Erythroblast (primary cell): ENCODE measurements at regions not wholly inside any gene's neighbourhood (a gene's known extent, or its start where the extent isn't known, plus 50 kb on each side); places are given as distances from the start of the nearest gene placed in this dataset.

Source experiments
- DNase-seq, 2 experiments: peaks; one replicate each; lab custom pipeline; 2025; lab: John Stamatoyannopoulos, UW
- GATA1 ChIP-seq: IDR thresholded peaks from 2 replicates; pipeline ENCODE4 v1.6.1; 2011; ENCODE audit warnings: low read depth, mild to moderate bottlenecking, control low read depth, low read length, moderate library complexity
- POLR2A ChIP-seq: IDR thresholded peaks from 2 replicates; pipeline ENCODE4 v1.6.1; 2011; ENCODE audit warnings: mild to moderate bottlenecking, low read length

GRCh38 chr2:239674981-239675825, 274.4 kb upstream of the HDAC4 start:
- no peak for DNase-seq
- TF ChIP-seq GATA1 (no peak), POLR2A (no peak)

- TF ChIP-seq POLR2A (no peak), GATA1 (no peak)
- no peak for DNase-seq
Observed at GRCh38 chr2:239674101-239674980, 273.5 kb upstream of the HDAC4 start.

GRCh38 chr2:239673641-239674040, 272.8 kb upstream of the HDAC4 start:
- TF ChIP-seq POLR2A (no peak), GATA1 (no peak)
- DNase-seq: no peak

GRCh38 chr2:239671916-239672849, 271.4 kb upstream of the HDAC4 start:
- TF ChIP-seq GATA1: no peak
- TF ChIP-seq POLR2A: no peak
- DNase-seq: no peak

- no peak for DNase-seq
- no peak for TF ChIP-seq POLR2A
- TF ChIP-seq GATA1: no peak
Observed at GRCh38 chr2:239671471-239671870, 270.7 kb upstream of the HDAC4 start.

- DNase-seq: no peak
- TF ChIP-seq GATA1 (no peak), POLR2A (no peak)
Observed at GRCh38 chr2:239670463-239671120, 269.8 kb upstream of the HDAC4 start.

GRCh38 chr2:239669899-239670460, 269.2 kb upstream of the HDAC4 start:
- no peak for DNase-seq

GRCh38 chr2:239669181-239669898, 268.5 kb upstream of the HDAC4 start:
- no peak for DNase-seq
- TF ChIP-seq POLR2A (no peak), GATA1 (no peak)

More at GRCh38 chr2:239669899-239670460, 269.2 kb upstream of the HDAC4 start:
- no peak for TF ChIP-seq GATA1

- TF ChIP-seq GATA1: no peak
- no peak for TF ChIP-seq POLR2A
- DNase-seq: no peak
Observed at GRCh38 chr2:239668651-239669050, 267.8 kb upstream of the HDAC4 start.

GRCh38 chr2:239668042-239668441, 267.2 kb upstream of the HDAC4 start:
- TF ChIP-seq POLR2A: no peak
- TF ChIP-seq GATA1: no peak
- no peak for DNase-seq

- TF ChIP-seq GATA1: no peak
- DNase-seq: no peak
Observed at GRCh38 chr2:239667431-239667985, 266.7 kb upstream of the HDAC4 start.

- DNase-seq: peak; percentile 10 to 32
- no peak for TF ChIP-seq GATA1
- no peak for TF ChIP-seq POLR2A
Observed at GRCh38 chr2:239666855-239667376, 266.1 kb upstream of the HDAC4 start.
